IMR-90 (cell line): ENCODE measurements at regions not wholly inside any gene's neighbourhood (a gene's known extent, or its start where the extent isn't known, plus 50 kb on each side); places are given as distances from the start of the nearest gene placed in this dataset.
"Not testable (repeated sequence)": the region's sequence is repeated elsewhere in the genome, so short reads cannot be mapped to it uniquely, and the experiment has no call there.

ENCODE experiments used
- ATAC-seq: fragments of 200-7000 bp; cut with Tn5 transposase; 2 replicates; pipeline ENCODE4 v1.9.1; 2020; ENCODE audit warnings: low read depth, mild to moderate bottlenecking, moderate library complexity
- BruUV-seq: library from RNA; stranded (reverse); fragments of 400-500 nt; replicated peaks from 2 replicates; lab custom pipeline; 2021; lab: Mats Ljungman, UMichigan
- CTCF ChIA-PET: fragments of 300-600 bp; formaldehyde crosslinking; extraction: SDS; loops from one replicate; lab custom pipeline; 2021; ENCODE audit warnings: antibody characterized with exemption; lab: Yijun Ruan, JAX
- POLR2A ChIA-PET: fragments of 300-600 bp; sonication (Branson Sonifier 250); formaldehyde crosslinking; loops from one replicate; lab custom pipeline; 2022; ENCODE audit warnings: antibody characterized with exemption; ENCODE audit not compliant: unreplicated experiment; lab: Charles Lee
- DNase-seq: peaks from one replicate; pipeline ENCODE4 v3.0.0; 2013
- H2AFZ ChIP-seq: replicated peaks from 2 replicates; pipeline ENCODE3; 2013; ENCODE audit warnings: low read length, mild to moderate bottlenecking; ENCODE audit not compliant: poor library complexity
- H2AK5ac ChIP-seq: 2 replicates; pipeline ENCODE4 v1.6.1; 2013; ENCODE audit warnings: low read depth, low read length, inconsistent platforms
- H2AK9ac ChIP-seq: replicated peaks from 2 replicates; pipeline ENCODE3; 2013; ENCODE audit warnings: mild to moderate bottlenecking, low read depth, low read length, moderate library complexity; ENCODE audit not compliant: poor library complexity
- H2BK120ac ChIP-seq: 2 replicates; pipeline ENCODE4 v1.6.1; 2013; ENCODE audit warnings: low read depth, low read length, inconsistent platforms
- H2BK15ac ChIP-seq: 3 replicates; pipeline ENCODE4 v1.6.1; 2013; ENCODE audit warnings: low read depth, low read length, inconsistent platforms
- H2BK20ac ChIP-seq: 2 replicates; pipeline ENCODE4 v1.6.1; 2013; ENCODE audit warnings: low read depth, mild to moderate bottlenecking, inconsistent platforms, low read length, moderate library complexity
- H2BK5ac ChIP-seq: 2 replicates; pipeline ENCODE4 v1.6.1; 2013; ENCODE audit warnings: mild to moderate bottlenecking, low read depth, low read length, inconsistent platforms; ENCODE audit not compliant: poor library complexity, severe bottlenecking
- H3K14ac ChIP-seq: replicated peaks from 2 replicates; pipeline ENCODE4 v1.6.1; 2013; ENCODE audit warnings: low read depth, low read length, inconsistent platforms
- H3K18ac ChIP-seq: 2 replicates; pipeline ENCODE4 v1.6.1; 2013; ENCODE audit warnings: low read depth, low read length, control low read depth
- H3K23ac ChIP-seq: 2 replicates; pipeline ENCODE4 v1.6.1; 2013; ENCODE audit warnings: low read depth, low read length, inconsistent platforms
- H3K27ac ChIP-seq: 2 replicates; pipeline ENCODE4 v1.5.1; 2013; ENCODE audit warnings: mild to moderate bottlenecking, control low read depth, low read length; ENCODE audit not compliant: insufficient read depth
- H3K27me3 ChIP-seq: 2 replicates; pipeline ENCODE4 v1.6.1; 2013; ENCODE audit warnings: low read length; ENCODE audit not compliant: control insufficient read depth, insufficient read depth
- H3K36me3 ChIP-seq: 2 replicates; pipeline ENCODE4 v1.6.1; 2013; ENCODE audit warnings: low read length, mixed read lengths; ENCODE audit not compliant: control insufficient read depth, insufficient read depth
- H3K4ac ChIP-seq: 2 replicates; pipeline ENCODE4 v1.6.1; 2013; ENCODE audit warnings: low read depth, low read length, inconsistent platforms
- H3K4me1 ChIP-seq: 2 replicates; pipeline ENCODE4 v1.6.1; 2013; ENCODE audit warnings: low read length, mixed read lengths; ENCODE audit not compliant: control insufficient read depth, insufficient read depth
- H3K4me2 ChIP-seq: 2 replicates; pipeline ENCODE4 v1.6.1; 2013; ENCODE audit warnings: low read depth, mild to moderate bottlenecking, control low read depth, low read length, moderate library complexity
- H3K4me3 ChIP-seq: 2 replicates; pipeline ENCODE4 v1.5.1; 2013; ENCODE audit warnings: low read depth, mild to moderate bottlenecking, control low read depth, low read length, moderate library complexity; ENCODE audit not compliant: insufficient read depth
- H3K56ac ChIP-seq: 2 replicates; pipeline ENCODE4 v1.6.1; 2013; ENCODE audit warnings: low read length, inconsistent platforms; ENCODE audit not compliant: insufficient read depth; ENCODE audit errors: extremely low read depth
- H3K79me1 ChIP-seq, 2 experiments: 2 replicates each; pipeline ENCODE4 v1.6.1; 2013; ENCODE audit warnings: low read length in 2 of 2, inconsistent platforms in 1 of 2, low read depth in 1 of 2
- H3K9ac ChIP-seq: 2 replicates; pipeline ENCODE4 v1.6.1; 2013; ENCODE audit warnings: low read depth, low read length, control low read depth
- H3K9me1 ChIP-seq: 2 replicates; pipeline ENCODE4 v1.6.1; 2013; ENCODE audit warnings: low read length, inconsistent platforms; ENCODE audit not compliant: insufficient read depth
- H3K9me3 ChIP-seq: 2 replicates; pipeline ENCODE4 v1.6.1; 2013; ENCODE audit warnings: low read length; ENCODE audit not compliant: control insufficient read depth, insufficient read depth
- H4K20me1 ChIP-seq: 2 replicates; pipeline ENCODE4 v1.6.1; 2013; ENCODE audit warnings: low read length, inconsistent platforms; ENCODE audit not compliant: insufficient read depth
- H4K5ac ChIP-seq: 2 replicates; pipeline ENCODE4 v1.6.1; 2013; ENCODE audit warnings: mild to moderate bottlenecking, low read depth, low read length, control low read depth
- H4K8ac ChIP-seq, 2 experiments: 2 replicates each; pipeline ENCODE4 v1.6.1; 2013; ENCODE audit warnings: low read depth in 2 of 2, low read length in 2 of 2, control low read depth in 1 of 2, inconsistent platforms in 1 of 2
- H4K91ac ChIP-seq: 2 replicates; pipeline ENCODE4 v1.6.1; 2013; ENCODE audit warnings: low read depth, low read length, inconsistent platforms; ENCODE audit not compliant: insufficient read depth
- WGBS, 2 experiments: methylation state at CpG; one replicate each; pipeline versions ENCODE4 v1.1.5 to v1.1.7; 2013; ENCODE audit warnings: missing lambda C conversion rate in 2 of 2; ENCODE audit not compliant: insufficient read length in 1 of 2; ENCODE audit errors: extremely low coverage in 2 of 2; 5-methylcytosine and 5-hydroxymethylcytosine counted together
- dilution Hi-C: fragments of 300-500 bp; cut with HindIII; formaldehyde crosslinking; loops from one replicate; pipeline ENCODE4 v1.14.3; 2018; ENCODE audit warnings: low sequenced_read_pairs; ENCODE audit not compliant: unreplicated experiment
- in situ Hi-C: fragments of 300-500 bp; cut with MboI; formaldehyde crosslinking; loops from 3 replicates; pipeline ENCODE4 v1.14.3; 2019; ENCODE audit warnings: low sequenced_read_pairs, inconsistent platforms, mixed read lengths
- intact Hi-C: fragments of 100-400 bp; cut with micrococcal nuclease; formaldehyde crosslinking; loops from 2 replicates; pipeline ENCODE4 v1.10.0; 2022

- H2BK120ac ChIP-seq, H4K8ac ChIP-seq, H3K4ac ChIP-seq, BruUV-seq, H2AK9ac ChIP-seq, H2AFZ ChIP-seq, H3K79me1 ChIP-seq, H4K5ac ChIP-seq, H3K9me3 ChIP-seq, H3K14ac ChIP-seq, H3K56ac ChIP-seq, ATAC-seq, H2BK5ac ChIP-seq, H3K4me1 ChIP-seq, DNase-seq, H3K9ac ChIP-seq, intact Hi-C loops, H3K27ac ChIP-seq, H3K4me3 ChIP-seq, H2BK15ac ChIP-seq, H3K4me2 ChIP-seq, H3K36me3 ChIP-seq, H2AK5ac ChIP-seq, H4K91ac ChIP-seq, in situ Hi-C loops, H3K18ac ChIP-seq, H4K20me1 ChIP-seq, dilution Hi-C loops, H3K27me3 ChIP-seq, H3K9me1 ChIP-seq, H3K23ac ChIP-seq, H2BK20ac ChIP-seq, CTCF ChIA-PET: not testable (repeated sequence)
- WGBS, 2 experiments = 40% methylated on average over 1 of the region's 7 CpGs; no CpG with 5 or more reads in 1 of the 2 experiments
- POLR2A ChIA-PET = interaction anchor here (0.6 kb wide), 1 partner anchor 55 kb away, joined by 10 read pairs; no protein-coding TSS in a partner anchor
These were observed 97.1 kb downstream of the COPRS start for GRCh38 chr17:31761836-31762510.
